ENCODE measurements at regions not wholly inside any gene's neighbourhood (a gene's known extent, or its start where the extent isn't known, plus 50 kb on each side); places are given as distances from the start of the nearest gene placed in this dataset.

GRCh38 chr9:30293231-30293630, 2091.2 kb upstream of the ACO1 start:
- DNase-seq = no peak
- Histone ChIP-seq H3K56ac (ENCODE audit: insufficient read length, low read depth, low read length) (no peak overlapping the region), H2BK20ac (ENCODE audit: low read depth, low read length, poor library complexity, severe bottlenecking) (no peak overlapping the region), H4K20me1 (ENCODE audit: control insufficient read depth, insufficient read depth, insufficient read length) (no peaks in the 10 kb centered on the region), H2AFZ (ENCODE audit: low read length) (no peak overlapping the region), H3K9ac (ENCODE audit: extremely low read depth, insufficient read length, low read length) (no peak overlapping the region), H3K79me1 (ENCODE audit: insufficient read depth, low read depth, low read length, poor library complexity, severe bottlenecking) (no peaks in the 10 kb centered on the region), H3K79me2 (ENCODE audit: insufficient read depth, low read length) (no peaks in the 10 kb centered on the region), H4K8ac (replicated peaks; ENCODE audit: insufficient read length, low read depth, low read length) (no peak overlapping the region), H3K27ac (ENCODE audit: insufficient read length, low read depth, low read length) (no peak overlapping the region), H3K23ac (ENCODE audit: insufficient read length, low read depth, low read length) (no peak overlapping the region), H3K4ac (ENCODE audit: low read depth, low read length) (no peak overlapping the region), H3K9me3 (ENCODE audit: control insufficient read depth, low read depth, low read length) (no peaks in the 10 kb centered on the region), H2BK120ac (ENCODE audit: low read depth, low read length, poor library complexity, severe bottlenecking) (no peak overlapping the region), H3K14ac (ENCODE audit: insufficient read depth, low read length) (no peak overlapping the region), H3K4me1 (ENCODE audit: insufficient read depth, low read length) (no peaks in the 10 kb centered on the region), H2BK12ac (ENCODE audit: insufficient read length, low read depth, low read length) (no peak overlapping the region), H3K27me3 (ENCODE audit: insufficient read depth, low read length) (no peaks in the 10 kb centered on the region), H4K5ac (ENCODE audit: insufficient read length, low read depth, low read length) (no peak overlapping the region), H2BK15ac (ENCODE audit: low read depth, low read length) (no peak overlapping the region), H3T11ph (ENCODE audit: low read length) (no peak overlapping the region), H3K23me2 (ENCODE audit: insufficient read length, low read depth, low read length, poor library complexity, severe bottlenecking) (no peaks in the 10 kb centered on the region), H3K18ac (ENCODE audit: insufficient read length, low read depth, low read length) (no peak overlapping the region), H4K91ac (ENCODE audit: insufficient read length, low read depth, low read length) (no peak overlapping the region), H2BK5ac (ENCODE audit: insufficient read length, low read length) (no peak overlapping the region), H2AK5ac (ENCODE audit: insufficient read length, low read length) (no peak overlapping the region), H3K4me2 (ENCODE audit: insufficient read depth, insufficient read length, low read length) (no peak overlapping the region)
- Mint-ChIP-seq H3K36me3 (ENCODE audit: insufficient read depth in 1 of 3, low read depth in 3 of 3) (no peaks in the 10 kb centered on the region), H3K4me3 (no peak overlapping the region), H3K27ac (no peak overlapping the region), H3K9me3 (no peaks in the 10 kb centered on the region), H3K4me1 (peaks cover 7 to 8% of the 10 kb centered on the region in 2 experiments), H3K27me3 (ENCODE audit: low read depth) (no peaks in the 10 kb centered on the region)
- WGBS (ENCODE audit: extremely low coverage, insufficient read length, low lambda C conversion rate) = no CpG with 5 or more reads among the region's 1 CpG
- TF ChIP-seq CTCF (conservative IDR thresholded peaks at IDR 0.05) = no peak

Measured in H9 (cell line).